GM18951 (cell line): ENCODE measurements at regions not wholly inside any gene's neighbourhood (a gene's known extent, or its start where the extent isn't known, plus 50 kb on each side); places are given as distances from the start of the nearest gene placed in this dataset.

Experiments
- POLR2A ChIP-seq: IDR thresholded peaks from 4 replicates; pipeline ENCODE4 v1.6.1; 2011; ENCODE audit warnings: mild to moderate bottlenecking; ENCODE audit not compliant: insufficient read length, insufficient read depth; ENCODE audit errors: extremely low read depth
- in situ Hi-C: fragments of 300-500 bp; cut with MboI; formaldehyde crosslinking; loops from one replicate; pipeline ENCODE4 v1.12.0; 2022; ENCODE audit warnings: low sequenced_read_pairs, mixed read lengths, inconsistent platforms; ENCODE audit not compliant: unreplicated experiment

GRCh38 chr6:37100745-37101144 is 69.2 kb upstream of the PIM1 start:
- no peak for TF ChIP-seq POLR2A
- in situ Hi-C loops: no loop called here

- in situ Hi-C loops: no loop called here
- no peak for TF ChIP-seq POLR2A
Observed at GRCh38 chr6:37101991-37102298, 68.0 kb upstream of the PIM1 start.

GRCh38 chr6:37102299-37103168 is 67.4 kb upstream of the PIM1 start:
- in situ Hi-C loops: no loop called here

GRCh38 chr6:37103169-37104039 is 66.5 kb upstream of the PIM1 start:
- in situ Hi-C loops: no loop called here
- TF ChIP-seq POLR2A: no peak

More at GRCh38 chr6:37102299-37103168, 67.4 kb upstream of the PIM1 start:
- TF ChIP-seq POLR2A: peak; percentile 47

- TF ChIP-seq POLR2A: no peak
- in situ Hi-C loops: no loop called here
Observed at GRCh38 chr6:37104824-37105147, 65.2 kb upstream of the PIM1 start.

GRCh38 chr6:37105148-37106050 is 64.6 kb upstream of the PIM1 start:
- in situ Hi-C loops: no loop called here
- no peak for TF ChIP-seq POLR2A

- no peak for TF ChIP-seq POLR2A
- in situ Hi-C loops: no loop called here
Observed at GRCh38 chr6:37106051-37106363, 63.9 kb upstream of the PIM1 start.

- in situ Hi-C loops: no loop called here
- TF ChIP-seq POLR2A: no peak
Observed at GRCh38 chr6:37106554-37106953, 63.4 kb upstream of the PIM1 start.

- TF ChIP-seq POLR2A: no peak
- in situ Hi-C loops: no loop called here
Observed at GRCh38 chr6:37106982-37107491, 62.9 kb upstream of the PIM1 start.

- in situ Hi-C loops: no loop called here
- no peak for TF ChIP-seq POLR2A
Observed at GRCh38 chr6:37109714-37110499, 60.0 kb upstream of the PIM1 start.

GRCh38 chr6:37110500-37111461 is 59.2 kb upstream of the PIM1 start:
- in situ Hi-C loops: no loop called here
- TF ChIP-seq POLR2A: no peak
